NCI-H460 (cell line): ENCODE measurements at regions not wholly inside any gene's neighbourhood (a gene's known extent, or its start where the extent isn't known, plus 50 kb on each side); places are given as distances from the start of the nearest gene placed in this dataset.
"Not testable (repeated sequence)": the region's sequence is repeated elsewhere in the genome, so short reads cannot be mapped to it uniquely, and the experiment has no call there.

Experiments
- DNase-seq: peaks from one replicate; pipeline ENCODE4 v3.0.0-alpha.2; 2016; ENCODE audit warnings: low read depth; ENCODE audit errors: extremely low read depth

DNA sequence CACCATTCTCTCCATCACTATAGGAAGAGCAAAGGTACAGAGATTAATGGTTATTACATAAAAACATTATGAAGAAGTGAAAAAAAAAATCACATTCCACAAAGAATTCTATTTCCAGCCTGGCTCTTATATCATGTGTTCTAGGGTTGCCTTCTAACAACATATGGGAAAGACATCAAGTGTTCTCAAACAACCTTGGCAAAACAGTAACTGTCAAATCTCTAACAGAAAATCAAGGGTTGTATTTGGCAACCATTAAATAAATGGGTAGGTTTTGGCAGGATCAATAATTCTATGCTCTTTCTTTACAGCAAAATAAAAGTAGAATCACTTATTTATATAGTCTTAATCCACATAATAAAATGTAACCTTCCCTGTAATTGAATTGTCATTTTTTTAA is 728.9 kb downstream of the MAT2B start:
- DNase-seq, result no peak

GRCh38 chr5:164235300-164235891 is 730.0 kb downstream of the MAT2B start:
- DNase-seq, result no peak

GRCh38 chr5:164237486-164237885 is 732.1 kb downstream of the MAT2B start:
- DNase-seq, result no peak

DNA sequence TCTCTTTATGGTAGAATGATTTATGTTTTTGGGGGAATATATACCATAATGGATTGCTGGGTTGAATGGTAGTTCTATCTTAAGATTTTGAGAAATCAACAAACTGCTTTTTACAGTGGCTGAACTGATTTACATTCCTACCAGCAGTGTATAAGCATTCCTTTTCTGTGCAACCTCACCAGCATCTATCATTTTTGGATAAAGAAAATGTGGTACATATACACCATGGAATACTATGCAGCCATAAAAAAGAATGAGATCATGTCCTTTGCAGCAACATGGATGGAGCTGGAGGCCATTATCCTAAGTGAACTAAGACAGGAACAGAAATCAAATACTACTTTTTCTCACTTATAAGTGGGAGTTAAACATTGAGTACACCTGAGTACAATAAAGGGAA is 746.4 kb downstream of the MAT2B start:
- DNase-seq, result not testable (repeated sequence)

DNA sequence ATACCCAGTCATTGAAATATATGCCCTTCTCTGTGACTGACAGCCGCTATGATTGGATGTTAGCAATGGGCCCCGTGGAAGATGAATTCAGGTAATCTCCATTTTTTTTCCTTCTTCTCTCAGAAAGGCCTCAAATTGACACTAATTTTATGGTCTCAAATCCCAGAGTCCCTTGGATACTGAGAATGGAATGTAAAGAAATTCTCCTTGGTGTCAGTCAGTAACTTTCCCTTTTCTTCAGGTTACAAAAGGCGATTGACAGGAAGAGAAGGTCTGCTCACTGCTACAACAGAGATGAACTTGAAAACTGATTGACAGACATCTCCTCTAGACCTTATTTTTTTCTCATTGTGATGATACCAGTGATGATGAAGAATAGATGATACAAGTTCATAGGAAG is 748.3 kb downstream of the MAT2B start:
- DNase-seq, result no peak

DNA sequence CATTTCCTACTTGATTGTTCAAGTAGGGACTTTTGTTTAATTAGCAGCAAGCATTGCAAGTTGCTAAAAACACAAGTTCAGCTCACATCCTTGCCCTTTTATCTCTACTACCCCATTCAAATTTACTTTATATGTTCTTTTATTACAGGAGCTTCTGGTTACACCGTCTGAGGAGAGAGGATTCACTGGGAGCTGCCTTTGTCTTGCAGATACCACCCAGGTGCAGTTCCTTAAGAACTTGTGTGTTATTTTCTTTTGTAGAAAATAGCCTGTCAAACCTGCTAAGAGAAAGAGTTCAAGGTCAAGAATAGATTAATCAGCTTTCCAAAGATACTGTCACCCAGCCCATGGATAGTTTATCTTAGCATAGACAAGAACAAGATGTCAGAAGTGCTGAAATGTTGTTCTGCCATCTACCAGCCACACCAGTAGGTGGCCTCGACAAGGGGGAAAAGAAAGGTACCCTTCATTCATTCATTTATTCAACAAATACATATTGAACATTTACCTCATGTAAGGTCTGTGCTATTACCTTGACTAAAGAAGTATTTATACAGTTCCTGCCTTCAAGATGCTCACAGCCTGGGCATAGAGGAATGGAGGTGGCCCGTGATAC is 750.3 kb downstream of the MAT2B start:
- DNase-seq, result no peak

- no peak for DNase-seq
Observed at GRCh38 chr5:164256351-164256750, 750.9 kb downstream of the MAT2B start.

- DNase-seq, result no peak
Observed at GRCh38 chr5:164256954-164257353, 751.5 kb downstream of the MAT2B start.

GRCh38 chr5:164265566-164265965 is 760.1 kb downstream of the MAT2B start:
- no peak for DNase-seq

DNA sequence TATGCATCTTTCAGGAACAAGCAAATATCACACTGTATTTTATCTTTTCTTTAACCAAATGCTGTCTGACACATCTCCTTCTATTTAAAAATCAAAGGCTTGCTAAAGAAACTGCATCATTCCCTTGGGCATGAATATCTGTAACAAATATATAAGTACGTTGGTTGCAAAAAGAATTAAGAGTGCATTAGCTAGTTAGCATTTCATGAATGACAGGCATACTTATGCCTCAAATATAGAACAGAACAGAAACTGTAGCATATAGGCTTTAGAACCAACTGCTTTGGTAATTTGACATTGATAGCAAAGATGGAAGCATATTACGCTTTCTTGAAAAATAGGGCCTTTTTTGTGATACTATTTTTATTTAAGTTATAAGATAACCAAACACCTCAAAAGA is 761.2 kb downstream of the MAT2B start:
- DNase-seq, result no peak

DNA sequence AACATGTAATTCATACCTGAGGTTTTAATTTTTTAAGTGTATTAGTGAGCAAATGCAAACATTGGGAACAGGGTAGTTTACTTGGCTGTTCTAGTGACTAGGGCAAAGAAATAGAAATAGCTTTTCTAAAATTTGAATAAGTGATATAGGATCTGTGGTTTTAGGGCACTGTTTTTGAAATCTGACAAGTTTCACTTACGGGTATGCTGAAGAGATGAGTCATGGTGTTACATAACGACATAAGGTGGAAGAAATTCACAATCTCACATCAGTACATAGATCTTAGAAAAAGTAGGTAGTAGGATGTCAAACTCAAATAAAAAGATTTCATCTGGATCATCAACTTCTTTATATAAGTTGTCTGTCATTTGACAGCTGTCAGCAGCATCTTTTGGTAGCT is 772.3 kb downstream of the MAT2B start:
- no peak for DNase-seq

DNA sequence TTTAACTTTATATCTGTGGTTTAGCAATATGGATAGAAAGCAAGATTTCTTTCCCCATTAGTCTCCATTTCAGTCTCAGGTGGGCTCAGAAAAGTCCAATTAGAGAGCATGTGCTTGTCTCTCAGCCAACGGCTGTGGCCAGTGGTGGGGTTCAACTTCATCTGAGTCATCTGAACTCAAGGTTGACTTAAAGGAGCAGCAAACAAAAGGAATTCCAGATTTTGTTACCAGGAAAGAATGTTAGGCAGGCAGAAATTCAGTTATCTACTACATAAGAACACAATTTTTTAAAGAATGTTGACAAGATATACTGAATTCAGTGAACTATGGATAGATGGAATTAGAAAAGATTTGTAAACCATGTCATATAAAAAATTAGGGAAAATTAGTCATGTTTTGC is 784.1 kb downstream of the MAT2B start:
- DNase-seq, result no peak

DNA sequence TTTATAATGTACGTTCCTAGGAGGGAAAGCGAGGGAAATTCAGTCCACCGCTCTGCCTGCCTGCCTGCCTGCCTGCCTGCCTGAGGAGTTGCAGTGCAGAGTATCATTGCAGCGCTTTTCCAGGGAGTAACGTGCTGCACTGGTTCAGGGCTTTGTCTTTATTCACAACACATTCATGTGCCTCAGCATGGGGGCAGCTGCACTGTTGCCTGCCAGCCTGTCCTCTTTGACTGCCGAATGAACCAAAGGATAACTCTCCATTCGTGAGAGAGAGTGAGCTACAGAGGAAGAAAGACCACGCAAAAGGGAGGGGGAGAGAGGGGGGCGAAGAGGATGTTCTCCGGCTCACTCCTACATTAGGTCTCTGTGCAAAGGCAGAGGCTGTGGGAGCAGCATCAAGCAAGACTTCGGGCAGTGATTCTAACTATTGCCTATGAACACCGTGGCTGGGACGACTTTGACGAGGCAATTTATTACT is 791.2 kb downstream of the MAT2B start:
- DNase-seq, result peak; percentile 74

- no peak for DNase-seq
Observed at GRCh38 chr5:164298165-164298564, 792.7 kb downstream of the MAT2B start.

DNA sequence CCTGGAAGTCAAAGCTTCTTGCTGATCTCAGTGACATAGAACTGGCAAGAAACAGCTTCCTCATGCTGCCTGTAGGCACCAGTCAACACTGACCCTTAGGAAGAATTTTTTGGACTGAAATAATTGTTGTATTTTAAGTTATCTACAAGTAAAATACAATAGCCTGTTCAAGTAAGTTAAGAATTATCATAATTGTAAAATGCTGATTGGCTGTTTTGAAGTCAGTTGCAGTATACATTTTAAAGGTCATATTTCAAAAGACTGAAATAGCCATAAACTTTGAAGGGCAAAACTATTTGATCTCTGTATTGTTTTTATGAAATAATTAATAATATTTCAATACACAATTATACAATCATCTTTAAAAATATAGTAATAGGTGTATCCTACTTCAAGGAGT is 794.9 kb downstream of the MAT2B start:
- no peak for DNase-seq

GRCh38 chr5:164301136-164301535 is 795.7 kb downstream of the MAT2B start:
- DNase-seq, result no peak

DNA sequence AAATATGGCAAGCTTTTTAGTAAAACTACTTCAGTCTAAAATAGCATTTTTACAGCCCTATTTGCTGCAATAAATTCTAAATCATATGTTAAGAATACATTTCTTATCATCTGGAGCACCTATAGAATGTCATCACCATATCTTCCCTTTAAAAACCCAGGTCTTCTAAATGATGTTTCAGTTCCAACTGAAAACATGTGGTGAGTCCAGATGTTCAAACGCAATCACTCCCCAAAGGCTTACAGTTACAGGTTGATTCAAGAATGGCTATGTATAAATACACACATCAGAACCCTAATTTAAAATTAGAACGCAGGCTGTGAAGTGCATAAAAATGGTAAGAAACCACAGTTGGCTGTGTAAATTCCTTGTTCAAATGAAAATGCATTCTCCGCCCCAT is 796.3 kb downstream of the MAT2B start:
- no peak for DNase-seq

DNA sequence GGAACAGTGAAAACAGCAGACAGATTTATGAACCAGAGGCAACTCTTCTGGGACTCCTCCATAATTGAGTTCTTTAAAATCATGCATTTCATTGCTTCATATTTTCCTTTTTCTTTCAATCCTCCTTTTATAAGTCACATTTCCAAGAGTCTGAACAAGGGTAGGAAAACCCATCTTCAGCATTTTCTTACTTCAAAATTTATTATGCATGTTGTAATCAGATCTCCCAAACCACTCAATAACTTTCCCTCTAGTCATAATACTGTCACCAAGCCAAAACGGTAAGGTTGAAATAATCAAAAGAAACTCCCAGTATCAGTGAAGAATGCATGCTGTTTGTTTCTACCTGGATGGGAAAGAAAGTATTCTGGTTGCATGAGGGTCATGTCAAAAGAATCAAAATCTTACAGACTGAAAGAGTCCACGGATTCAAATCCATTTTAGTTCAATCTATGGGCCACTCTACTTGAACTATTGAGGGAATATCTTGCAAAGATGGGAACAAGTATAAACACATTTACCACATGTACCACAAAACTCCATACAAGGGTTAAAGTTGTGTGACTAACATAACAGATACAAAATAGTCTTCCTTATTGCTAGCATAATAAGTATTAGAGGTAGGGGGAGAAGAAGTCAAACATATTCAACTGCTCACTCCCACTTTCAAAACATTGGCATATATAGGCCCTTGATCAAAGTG is 797.3 kb downstream of the MAT2B start:
- DNase-seq, result no peak

GRCh38 chr5:164303646-164304215 is 798.3 kb downstream of the MAT2B start:
- no peak for DNase-seq

- no peak for DNase-seq
Observed at GRCh38 chr5:164306662-164307061, 801.2 kb downstream of the MAT2B start.

DNA sequence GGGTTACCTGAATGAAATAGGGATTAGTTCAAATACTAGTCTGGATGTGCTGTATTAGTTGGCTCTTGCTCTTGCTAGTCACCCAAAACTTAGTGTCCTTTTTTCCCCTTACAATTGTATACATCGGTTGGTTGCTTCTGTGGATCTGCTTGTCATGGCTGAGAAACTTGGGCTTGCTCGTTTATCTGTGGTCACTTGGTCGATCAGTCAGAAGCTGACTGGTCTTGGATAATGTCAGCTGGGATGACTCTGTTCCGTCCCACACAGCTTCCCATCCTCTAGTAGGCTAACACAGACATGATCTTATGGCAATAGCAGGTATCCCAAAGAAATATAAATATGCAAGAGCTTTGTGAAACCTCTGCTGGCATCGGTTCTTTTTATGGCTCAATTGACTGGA is 807.4 kb downstream of the MAT2B start:
- no peak for DNase-seq

- DNase-seq, result no peak
Observed at GRCh38 chr5:164317676-164318075, 812.3 kb downstream of the MAT2B start.
